WTC11 (cell line): ENCODE measurements at regions not wholly inside any gene's neighbourhood (a gene's known extent, or its start where the extent isn't known, plus 50 kb on each side); places are given as distances from the start of the nearest gene placed in this dataset.

ENCODE experiments used
- ATAC-seq: fragments of 200-7000 bp; cut with Tn5 transposase; 2 replicates; pipeline ENCODE4 v1.10.0; 2021; ENCODE audit warnings: mild to moderate bottlenecking, moderate library complexity
- CTCF ChIA-PET: fragments of 300-600 bp; sonication (Branson Sonifier 250); formaldehyde crosslinking; loops from one replicate; lab custom pipeline; 2021; ENCODE audit warnings: antibody characterized with exemption; lab: Charles Lee
- POLR2A ChIA-PET: fragments of 350-600 bp; sonication (Branson Sonifier 250); formaldehyde crosslinking; loops from one replicate; lab custom pipeline; 2021; ENCODE audit warnings: antibody characterized with exemption; lab: Charles Lee
- DNase-seq: peaks from one replicate; pipeline ENCODE4 v3.0.0; 2021; ENCODE audit warnings: low spot score
- H3K27ac Mint-ChIP-seq: 2 replicates; pipeline ENCODE4 v1.8.0; 2021; ENCODE audit warnings: mixed read lengths
- H3K27me3 Mint-ChIP-seq: 2 replicates; pipeline ENCODE4 v1.8.0; 2021; ENCODE audit warnings: low read depth, mild to moderate bottlenecking, moderate library complexity, mixed read lengths
- H3K36me3 Mint-ChIP-seq: 2 replicates; pipeline ENCODE4 v1.8.0; 2021; ENCODE audit warnings: mixed read lengths
- H3K4me1 Mint-ChIP-seq: 2 replicates; pipeline ENCODE4 v1.8.0; 2022; ENCODE audit warnings: mixed read lengths
- H3K4me3 Mint-ChIP-seq: 2 replicates; pipeline ENCODE4 v1.8.0; 2021; ENCODE audit warnings: mild to moderate bottlenecking, moderate library complexity, mixed read lengths
- H3K9me3 Mint-ChIP-seq: 2 replicates; pipeline ENCODE4 v1.8.0; 2021; ENCODE audit warnings: mixed read lengths
- AR ChIP-seq: fragments of 250-450 bp; sonication (Bioruptor Pico); IDR thresholded peaks from 2 replicates; pipeline ENCODE4 v1.9.0; 2021; ENCODE audit warnings: mild to moderate bottlenecking
- CREB1 ChIP-seq: sonication (generic); formaldehyde crosslinking; IDR thresholded peaks from 2 replicates; pipeline ENCODE4 v1.8.0; 2023; ENCODE audit warnings: mild to moderate bottlenecking, missing genetic modification reagents
- CTCF ChIP-seq: fragments of 200-600 bp; IDR thresholded peaks from 2 replicates; pipeline ENCODE4 v1.8.0; 2022; ENCODE audit warnings: antibody characterized with exemption
- FOXJ3 ChIP-seq: sonication (generic); formaldehyde crosslinking; IDR thresholded peaks from 2 replicates; pipeline ENCODE4 v1.9.0; 2021; ENCODE audit warnings: missing genetic modification reagents, mild to moderate bottlenecking, borderline replicate concordance
- GABPB1 ChIP-seq: sonication (generic); formaldehyde crosslinking; IDR thresholded peaks from 2 replicates; pipeline ENCODE4 v1.8.1; 2023; ENCODE audit warnings: mild to moderate bottlenecking, missing genetic modification reagents
- HMGA2 ChIP-seq: fragments of 250-450 bp; sonication (Bioruptor Pico); IDR thresholded peaks from 2 replicates; pipeline ENCODE4 v1.4.0; 2021; ENCODE audit warnings: mild to moderate bottlenecking, moderate library complexity
- IRF2 ChIP-seq: sonication (generic); formaldehyde crosslinking; IDR thresholded peaks from 2 replicates; pipeline ENCODE4 v1.8.0; 2022; ENCODE audit warnings: low read depth, missing genetic modification reagents, borderline replicate concordance
- KAT7 ChIP-seq: sonication (generic); formaldehyde crosslinking; IDR thresholded peaks from 2 replicates; pipeline ENCODE4 v1.8.1; 2023; ENCODE audit warnings: missing genetic modification reagents, mild to moderate bottlenecking, borderline replicate concordance
- MXD4 ChIP-seq: fragments of 250-450 bp; sonication (Bioruptor Pico); IDR thresholded peaks from 2 replicates; pipeline ENCODE4 v1.8.0; 2021; ENCODE audit warnings: mild to moderate bottlenecking, moderate library complexity, borderline replicate concordance
- MYBL2 ChIP-seq: sonication (generic); formaldehyde crosslinking; IDR thresholded peaks from 2 replicates; pipeline ENCODE4 v1.8.1; 2023; ENCODE audit warnings: mild to moderate bottlenecking, moderate library complexity, missing genetic modification reagents
- NR1H2 ChIP-seq: sonication (generic); formaldehyde crosslinking; IDR thresholded peaks from 2 replicates; pipeline ENCODE4 v1.9.0; 2021; ENCODE audit warnings: mild to moderate bottlenecking, moderate library complexity, missing genetic modification reagents
- NR2C2 ChIP-seq: sonication (generic); formaldehyde crosslinking; IDR thresholded peaks from 2 replicates; pipeline ENCODE4 v1.8.0; 2022; ENCODE audit warnings: mild to moderate bottlenecking, missing genetic modification reagents
- NR3C1 ChIP-seq: sonication (generic); formaldehyde crosslinking; conservative IDR thresholded peaks from 2 replicates; pipeline ENCODE4 v1.8.1; 2023; ENCODE audit warnings: low read depth, mild to moderate bottlenecking, missing genetic modification reagents
- OVOL2 ChIP-seq: fragments of 250-450 bp; sonication (Bioruptor Pico); IDR thresholded peaks from 2 replicates; pipeline ENCODE4 v1.9.0; 2021; ENCODE audit warnings: mild to moderate bottlenecking, borderline replicate concordance
- TP53 ChIP-seq: sonication (generic); formaldehyde crosslinking; IDR thresholded peaks from 2 replicates; pipeline ENCODE4 v1.8.1; 2023; ENCODE audit warnings: mild to moderate bottlenecking, missing genetic modification reagents
- ZNF138 ChIP-seq: sonication (generic); formaldehyde crosslinking; conservative IDR thresholded peaks from 2 replicates; pipeline ENCODE4 v1.8.1; 2022; ENCODE audit warnings: mild to moderate bottlenecking, moderate library complexity, missing genetic modification reagents
- ZNF232 ChIP-seq: sonication (generic); formaldehyde crosslinking; IDR thresholded peaks from 2 replicates; pipeline ENCODE4 v1.8.0; 2022; ENCODE audit warnings: mild to moderate bottlenecking, missing genetic modification reagents
- ZNF263 ChIP-seq: sonication (generic); formaldehyde crosslinking; IDR thresholded peaks from 2 replicates; pipeline ENCODE4 v1.8.1; 2022; ENCODE audit warnings: low read depth, mild to moderate bottlenecking, moderate library complexity, missing genetic modification reagents
- ZNF416 ChIP-seq: fragments of 250-450 bp; sonication (Bioruptor Pico); IDR thresholded peaks from 2 replicates; pipeline ENCODE4 v1.9.0; 2021; ENCODE audit warnings: mild to moderate bottlenecking, inconsistent platforms
- TF ChIP-seq, protein P1 (sequence below): fragments of 250-450 bp; sonication (Bioruptor Pico); conservative IDR thresholded peaks from 2 replicates; pipeline ENCODE4 v1.9.0; 2021; ENCODE audit warnings: mild to moderate bottlenecking
- TF ChIP-seq, protein P2 (sequence below): sonication (generic); formaldehyde crosslinking; IDR thresholded peaks from 2 replicates; pipeline ENCODE4 v1.8.1; 2023; ENCODE audit warnings: mild to moderate bottlenecking, missing genetic modification reagents
- TF ChIP-seq, protein P3 (sequence below): sonication (generic); formaldehyde crosslinking; IDR thresholded peaks from 2 replicates; pipeline ENCODE4 v1.8.0; 2023; ENCODE audit warnings: missing genetic modification reagents
- TF ChIP-seq, protein P4 (sequence below): sonication (generic); formaldehyde crosslinking; IDR thresholded peaks from 2 replicates; pipeline ENCODE4 v1.8.1; 2023; ENCODE audit warnings: mild to moderate bottlenecking, missing genetic modification reagents, moderate library complexity

DNA sequence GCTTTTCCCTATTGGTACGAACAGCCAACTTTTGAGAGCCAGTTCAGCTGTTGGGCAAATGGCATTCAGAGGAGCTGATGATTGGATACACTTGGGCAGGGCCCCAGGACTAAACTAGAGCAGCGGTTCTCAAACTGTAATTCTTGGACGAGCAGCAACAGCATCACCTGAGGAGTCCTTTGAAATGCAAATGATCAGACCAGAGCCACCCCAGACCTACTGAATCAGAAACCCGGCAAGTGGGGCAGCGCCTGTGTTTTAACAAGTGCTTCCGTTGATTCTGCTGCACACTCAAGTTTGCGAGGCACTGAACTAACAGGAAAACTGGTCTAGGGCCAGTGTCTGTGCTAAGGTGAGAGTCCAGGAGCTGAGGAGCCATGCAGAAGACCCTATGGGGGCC, 239.7 kb downstream of the UACA start (continued):
- TF ChIP-seq NR3C1 (CRISPR knock-in tag) (no peak), IRF2 (no peak), GABPB1 (no peak), AR (CRISPR knock-in tag) (no peak), ZNF263 (CRISPR knock-in tag) (no peak)

GRCh38 chr15:70523192-70523591, 240.2 kb downstream of the UACA start:
- no peaks in the 10 kb centered on the region for H3K36me3 Mint-ChIP-seq
- no peak overlapping the region for H3K27ac Mint-ChIP-seq
- ATAC-seq: no peak
- TF ChIP-seq, protein P1, sequence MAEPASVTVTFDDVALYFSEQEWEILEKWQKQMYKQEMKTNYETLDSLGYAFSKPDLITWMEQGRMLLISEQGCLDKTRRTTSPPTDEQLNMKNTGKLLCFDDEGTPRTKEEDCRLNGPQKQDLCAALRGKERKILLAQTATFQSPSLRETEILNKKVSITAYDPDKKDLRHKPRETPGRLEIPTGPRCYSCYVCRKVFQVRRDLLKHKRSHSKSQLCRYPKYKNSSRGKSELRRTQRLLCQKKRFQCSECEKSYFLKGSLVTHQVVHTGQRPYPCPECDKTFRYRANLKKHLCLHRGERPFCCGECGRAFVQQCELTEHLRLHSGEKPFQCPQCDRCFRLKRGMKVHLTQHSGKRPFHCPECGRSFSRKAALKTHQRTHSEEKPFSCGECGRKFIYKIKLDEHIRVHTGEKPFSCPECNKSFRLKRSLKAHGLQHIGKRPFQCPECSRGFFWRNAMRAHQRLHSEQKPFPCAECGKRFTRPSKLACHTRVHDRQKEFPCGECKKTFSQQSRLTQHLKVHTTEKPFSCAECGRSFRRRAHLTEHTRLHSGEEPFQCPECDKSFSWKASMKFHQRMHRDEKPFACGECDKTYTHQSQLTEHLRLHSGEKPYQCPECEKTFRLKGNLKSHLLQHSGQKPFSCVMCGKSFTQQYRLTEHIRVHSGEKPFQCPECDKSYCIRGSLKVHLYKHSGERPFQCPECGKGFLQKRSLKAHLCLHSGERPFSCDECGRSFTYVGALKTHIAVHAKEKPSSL (CRISPR knock-in tag): no peak
- TF ChIP-seq NR1H2 (CRISPR knock-in tag) (no peak), HMGA2 (no peak), OVOL2 (CRISPR knock-in tag) (no peak), CREB1 (CRISPR knock-in tag) (no peak), ZNF232 (no peak), KAT7 (no peak)
- TF ChIP-seq, protein P2, sequence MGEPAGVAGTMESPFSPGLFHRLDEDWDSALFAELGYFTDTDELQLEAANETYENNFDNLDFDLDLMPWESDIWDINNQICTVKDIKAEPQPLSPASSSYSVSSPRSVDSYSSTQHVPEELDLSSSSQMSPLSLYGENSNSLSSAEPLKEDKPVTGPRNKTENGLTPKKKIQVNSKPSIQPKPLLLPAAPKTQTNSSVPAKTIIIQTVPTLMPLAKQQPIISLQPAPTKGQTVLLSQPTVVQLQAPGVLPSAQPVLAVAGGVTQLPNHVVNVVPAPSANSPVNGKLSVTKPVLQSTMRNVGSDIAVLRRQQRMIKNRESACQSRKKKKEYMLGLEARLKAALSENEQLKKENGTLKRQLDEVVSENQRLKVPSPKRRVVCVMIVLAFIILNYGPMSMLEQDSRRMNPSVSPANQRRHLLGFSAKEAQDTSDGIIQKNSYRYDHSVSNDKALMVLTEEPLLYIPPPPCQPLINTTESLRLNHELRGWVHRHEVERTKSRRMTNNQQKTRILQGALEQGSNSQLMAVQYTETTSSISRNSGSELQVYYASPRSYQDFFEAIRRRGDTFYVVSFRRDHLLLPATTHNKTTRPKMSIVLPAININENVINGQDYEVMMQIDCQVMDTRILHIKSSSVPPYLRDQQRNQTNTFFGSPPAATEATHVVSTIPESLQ (CRISPR knock-in tag): no peak
- TF ChIP-seq, protein P3, sequence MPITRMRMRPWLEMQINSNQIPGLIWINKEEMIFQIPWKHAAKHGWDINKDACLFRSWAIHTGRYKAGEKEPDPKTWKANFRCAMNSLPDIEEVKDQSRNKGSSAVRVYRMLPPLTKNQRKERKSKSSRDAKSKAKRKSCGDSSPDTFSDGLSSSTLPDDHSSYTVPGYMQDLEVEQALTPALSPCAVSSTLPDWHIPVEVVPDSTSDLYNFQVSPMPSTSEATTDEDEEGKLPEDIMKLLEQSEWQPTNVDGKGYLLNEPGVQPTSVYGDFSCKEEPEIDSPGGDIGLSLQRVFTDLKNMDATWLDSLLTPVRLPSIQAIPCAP (CRISPR knock-in tag): no peak
- no peak for DNase-seq
- peaks cover 36% of the 10 kb centered on the region for H3K4me1 Mint-ChIP-seq
- H3K9me3 Mint-ChIP-seq: no peaks in the 10 kb centered on the region
- ChIA-PET CTCF (interaction anchor here (0.5 to 1.1 kb wide), 4 partner anchors 9 to 56 kb away, joined by 3 to 5 read pairs (median 3); no protein-coding TSS in a partner anchor), POLR2A (no interaction called here)
- no peak overlapping the region for H3K4me3 Mint-ChIP-seq
- H3K27me3 Mint-ChIP-seq: no peaks in the 10 kb centered on the region

DNA sequence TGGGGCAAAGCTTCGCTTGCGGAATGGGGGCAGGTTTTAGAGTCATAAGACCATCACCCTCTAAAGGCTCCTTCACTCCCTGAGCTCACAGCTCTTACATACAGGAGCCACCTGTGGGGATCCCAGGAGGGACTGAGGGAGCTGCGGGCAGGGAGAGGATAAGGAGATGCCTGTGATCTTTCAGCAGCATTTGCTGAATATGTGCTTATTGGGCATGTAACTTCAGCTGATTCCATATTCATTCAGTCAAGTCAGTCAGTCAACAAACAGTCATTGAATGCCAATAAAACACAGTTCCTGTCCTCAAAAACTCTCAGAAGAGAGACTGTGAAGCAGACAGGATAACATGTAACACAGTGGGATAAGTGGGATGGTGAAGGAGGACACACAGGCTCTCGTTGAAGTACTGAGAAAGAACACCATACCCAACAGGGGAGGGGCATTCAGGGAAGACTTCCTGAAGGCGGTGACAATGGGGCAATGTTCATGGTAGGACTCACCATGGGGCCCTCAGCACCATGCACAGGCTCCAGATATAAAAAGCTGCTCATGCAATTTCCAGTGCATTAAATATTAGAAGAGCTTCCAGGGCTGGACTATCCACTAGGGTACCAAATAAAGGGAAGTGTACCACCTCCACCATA, 240.9 kb downstream of the UACA start:
- Mint-ChIP-seq H3K4me1 (peaks cover 39% of the 10 kb centered on the region), H3K9me3 (no peaks in the 10 kb centered on the region), H3K27ac (no peak overlapping the region), H3K36me3 (no peaks in the 10 kb centered on the region), H3K4me3 (no peak overlapping the region), H3K27me3 (no peaks in the 10 kb centered on the region)
- no peak for DNase-seq
- no peak for TF ChIP-seq NR2C2 (CRISPR knock-in tag)
- no peak for TF ChIP-seq MYBL2
- TF ChIP-seq FOXJ3: no peak
- no peak for TF ChIP-seq ZNF416 (CRISPR knock-in tag)
- TF ChIP-seq CTCF: no peak
- TF ChIP-seq CREB1 (CRISPR knock-in tag): no peak
- TF ChIP-seq ZNF138 (CRISPR knock-in tag): no peak
- TF ChIP-seq IRF2: no peak
- TF ChIP-seq MXD4 (CRISPR knock-in tag): no peak
- TF ChIP-seq, protein P4, sequence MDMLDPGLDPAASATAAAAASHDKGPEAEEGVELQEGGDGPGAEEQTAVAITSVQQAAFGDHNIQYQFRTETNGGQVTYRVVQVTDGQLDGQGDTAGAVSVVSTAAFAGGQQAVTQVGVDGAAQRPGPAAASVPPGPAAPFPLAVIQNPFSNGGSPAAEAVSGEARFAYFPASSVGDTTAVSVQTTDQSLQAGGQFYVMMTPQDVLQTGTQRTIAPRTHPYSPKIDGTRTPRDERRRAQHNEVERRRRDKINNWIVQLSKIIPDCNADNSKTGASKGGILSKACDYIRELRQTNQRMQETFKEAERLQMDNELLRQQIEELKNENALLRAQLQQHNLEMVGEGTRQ (CRISPR knock-in tag): no peak
- no peak for TF ChIP-seq TP53 (CRISPR knock-in tag)
- no peak for TF ChIP-seq ZNF232
- CTCF ChIA-PET: interaction anchor here (0.5 to 1.1 kb wide), 4 partner anchors 8 to 55 kb away, joined by 3 to 5 read pairs (median 3); no protein-coding TSS in a partner anchor
- POLR2A ChIA-PET: no interaction called here
- no peak for ATAC-seq
